Osteoblast (primary cell): ENCODE measurements at regions not wholly inside any gene's neighbourhood (a gene's known extent, or its start where the extent isn't known, plus 50 kb on each side); places are given as distances from the start of the nearest gene placed in this dataset.

Source experiments
- DNase-seq: peaks from one replicate; pipeline ENCODE4 v3.0.0; 2011; ENCODE audit warnings: low spot score, mixed read lengths; ENCODE audit not compliant: insufficient read length; ENCODE audit errors: missing footprints
- H2AFZ ChIP-seq: 2 replicates; pipeline ENCODE4 v1.6.0; 2011; ENCODE audit warnings: mild to moderate bottlenecking, low read length
- H3K27ac ChIP-seq: 2 replicates; pipeline ENCODE4 v1.5.1; 2011; ENCODE audit warnings: mild to moderate bottlenecking, low read depth, low read length, moderate library complexity
- H3K27me3 ChIP-seq: 2 replicates; pipeline ENCODE4 v1.6.0; 2012; ENCODE audit warnings: mild to moderate bottlenecking, control low read depth, inconsistent platforms, low read length, moderate library complexity; ENCODE audit not compliant: insufficient read depth
- H3K36me3 ChIP-seq: 2 replicates; pipeline ENCODE4 v1.5.1; 2011; ENCODE audit warnings: mild to moderate bottlenecking, low read length, control low read depth, moderate library complexity; ENCODE audit not compliant: insufficient read depth
- H3K4me1 ChIP-seq: 2 replicates; pipeline ENCODE4 v1.5.1; 2011; ENCODE audit warnings: mild to moderate bottlenecking, low read length, control low read depth, moderate library complexity; ENCODE audit not compliant: insufficient read depth
- H3K4me2 ChIP-seq: 2 replicates; pipeline ENCODE4 v1.6.0; 2011; ENCODE audit warnings: mild to moderate bottlenecking, low read length; ENCODE audit not compliant: insufficient read depth
- H3K4me3 ChIP-seq: fragments of 200-600 bp; sonication (generic); 3 replicates; pipeline ENCODE4 v1.5.1; 2012; ENCODE audit warnings: mild to moderate bottlenecking, low read length, inconsistent platforms; ENCODE audit not compliant: insufficient read depth
- H3K79me2 ChIP-seq: 2 replicates; pipeline ENCODE4 v1.6.0; 2012; ENCODE audit warnings: mild to moderate bottlenecking, low read length, control low read depth, inconsistent platforms; ENCODE audit not compliant: insufficient read depth
- H3K9me3 ChIP-seq: 2 replicates; pipeline ENCODE4 v1.5.1; 2011; ENCODE audit warnings: low read depth, low read length, control low read depth
- H4K20me1 ChIP-seq: 2 replicates; pipeline ENCODE4 v1.6.0; 2012; ENCODE audit warnings: mild to moderate bottlenecking, low read length, control low read depth; ENCODE audit not compliant: insufficient read depth
- CTCF ChIP-seq: IDR thresholded peaks from 2 replicates; pipeline ENCODE4 v1.5.1; 2011; ENCODE audit warnings: mild to moderate bottlenecking, low read depth, low read length, moderate library complexity; ENCODE audit errors: extremely low read depth

- Histone ChIP-seq H3K9me3 (no peaks in the 10 kb centered on the region), H3K27me3 (no peaks in the 10 kb centered on the region), H4K20me1 (no peaks in the 10 kb centered on the region), H3K4me3 (no peak overlapping the region), H3K27ac (no peak overlapping the region), H3K4me2 (no peak overlapping the region), H3K79me2 (no peaks in the 10 kb centered on the region), H2AFZ (no peak overlapping the region), H3K36me3 (no peaks in the 10 kb centered on the region), H3K4me1 (no peaks in the 10 kb centered on the region)
- no peak for DNase-seq
- no peak for TF ChIP-seq CTCF
Observed at GRCh38 chr9:105089874-105090273, 154.6 kb upstream of the SLC44A1 start.

- Histone ChIP-seq H3K4me2 (no peak overlapping the region), H3K36me3 (no peaks in the 10 kb centered on the region), H3K9me3 (no peaks in the 10 kb centered on the region), H4K20me1 (no peaks in the 10 kb centered on the region), H3K79me2 (no peaks in the 10 kb centered on the region), H3K4me3 (no peak overlapping the region), H3K27ac (no peak overlapping the region), H3K4me1 (no peaks in the 10 kb centered on the region), H2AFZ (no peak overlapping the region), H3K27me3 (no peaks in the 10 kb centered on the region)
- no peak for TF ChIP-seq CTCF
- DNase-seq, result no peak
Observed at GRCh38 chr9:105091004-105091640, 153.3 kb upstream of the SLC44A1 start.

- no peak for TF ChIP-seq CTCF
- Histone ChIP-seq H3K79me2 (no peaks in the 10 kb centered on the region), H3K36me3 (no peaks in the 10 kb centered on the region), H4K20me1 (no peaks in the 10 kb centered on the region), H3K4me2 (no peak overlapping the region), H3K4me3 (no peak overlapping the region), H2AFZ (no peak overlapping the region), H3K9me3 (no peaks in the 10 kb centered on the region), H3K4me1 (no peaks in the 10 kb centered on the region), H3K27ac (no peak overlapping the region), H3K27me3 (no peaks in the 10 kb centered on the region)
- DNase-seq, result no peak
Observed at GRCh38 chr9:105093685-105094084, 150.8 kb upstream of the SLC44A1 start.

- DNase-seq, result no peak
- Histone ChIP-seq H2AFZ (no peak overlapping the region), H3K4me2 (no peak overlapping the region), H3K79me2 (no peaks in the 10 kb centered on the region), H3K36me3 (no peaks in the 10 kb centered on the region), H3K27me3 (no peaks in the 10 kb centered on the region), H3K27ac (no peak overlapping the region), H4K20me1 (no peaks in the 10 kb centered on the region), H3K9me3 (no peaks in the 10 kb centered on the region), H3K4me1 (no peaks in the 10 kb centered on the region), H3K4me3 (no peak overlapping the region)
- TF ChIP-seq CTCF, result no peak
Observed at GRCh38 chr9:105098370-105098769, 146.1 kb upstream of the SLC44A1 start.
